ENCODE measurements at regions not wholly inside any gene's neighbourhood (a gene's known extent, or its start where the extent isn't known, plus 50 kb on each side); places are given as distances from the start of the nearest gene placed in this dataset.

- Mint-ChIP-seq H3K27ac (no peak overlapping the region), H3K36me3 (ENCODE audit: insufficient read depth) (peaks cover 1% of the 10 kb centered on the region), H3K9me3 (ENCODE audit: low read depth) (peaks cover 31% of the 10 kb centered on the region), H3K4me3 (ENCODE audit: low read depth) (no peak overlapping the region), H3K4me1 (ENCODE audit: low read depth) (no peaks in the 10 kb centered on the region), H3K27me3 (no peaks in the 10 kb centered on the region)
- no peak for DNase-seq (ENCODE audit: low spot score, unreplicated experiment)
- no peak for TF ChIP-seq CTCF (IDR thresholded peaks at IDR 0.05; ENCODE audit: unreplicated experiment)
Measured at GRCh38 chr5:21063146-21063545, 1075.1 kb upstream of the CDH18 start.

- Mint-ChIP-seq H3K27ac (no peak overlapping the region), H3K9me3 (ENCODE audit: low read depth) (peaks cover 20% of the 10 kb centered on the region), H3K4me3 (ENCODE audit: low read depth) (no peak overlapping the region), H3K36me3 (ENCODE audit: insufficient read depth) (no peaks in the 10 kb centered on the region), H3K27me3 (no peaks in the 10 kb centered on the region), H3K4me1 (ENCODE audit: low read depth) (no peaks in the 10 kb centered on the region)
- TF ChIP-seq CTCF (IDR thresholded peaks at IDR 0.05; ENCODE audit: unreplicated experiment): no peak
- DNase-seq (ENCODE audit: low spot score, unreplicated experiment): no peak
Measured at GRCh38 chr5:21058289-21058688, 1070.3 kb upstream of the CDH18 start.

GRCh38 chr5:21051945-21052344 lies 1063.9 kb upstream of the CDH18 start:
- no peak for TF ChIP-seq CTCF (IDR thresholded peaks at IDR 0.05; ENCODE audit: unreplicated experiment)
- H3K4me3 Mint-ChIP-seq (ENCODE audit: low read depth): no peak overlapping the region
- no peaks in the 10 kb centered on the region for H3K9me3 Mint-ChIP-seq (ENCODE audit: low read depth)
- no peaks in the 10 kb centered on the region for H3K36me3 Mint-ChIP-seq (ENCODE audit: insufficient read depth)
- H3K27me3 Mint-ChIP-seq: no peaks in the 10 kb centered on the region
- no peak for DNase-seq (ENCODE audit: low spot score, unreplicated experiment)
- no peak overlapping the region for H3K27ac Mint-ChIP-seq
- H3K4me1 Mint-ChIP-seq (ENCODE audit: low read depth): peaks cover 8% of the 10 kb centered on the region

GRCh38 chr5:21049901-21050300 lies 1061.9 kb upstream of the CDH18 start:
- peaks cover 6% of the 10 kb centered on the region for H3K9me3 Mint-ChIP-seq (ENCODE audit: low read depth)
- no peak overlapping the region for H3K27ac Mint-ChIP-seq
- H3K27me3 Mint-ChIP-seq: no peaks in the 10 kb centered on the region
- H3K4me3 Mint-ChIP-seq (ENCODE audit: low read depth): no peak overlapping the region
- no peak for TF ChIP-seq CTCF (IDR thresholded peaks at IDR 0.05; ENCODE audit: unreplicated experiment)
- H3K36me3 Mint-ChIP-seq (ENCODE audit: insufficient read depth): no peaks in the 10 kb centered on the region
- H3K4me1 Mint-ChIP-seq (ENCODE audit: low read depth): peaks cover 8% of the 10 kb centered on the region
- DNase-seq (ENCODE audit: low spot score, unreplicated experiment): no peak

- no peaks in the 10 kb centered on the region for H3K27me3 Mint-ChIP-seq
- H3K36me3 Mint-ChIP-seq (ENCODE audit: insufficient read depth): no peaks in the 10 kb centered on the region
- H3K4me1 Mint-ChIP-seq (ENCODE audit: low read depth): no peaks in the 10 kb centered on the region
- no peak for DNase-seq (ENCODE audit: low spot score, unreplicated experiment)
- no peak for TF ChIP-seq CTCF (IDR thresholded peaks at IDR 0.05; ENCODE audit: unreplicated experiment)
- H3K9me3 Mint-ChIP-seq (ENCODE audit: low read depth): peaks cover 5% of the 10 kb centered on the region
- no peak overlapping the region for H3K4me3 Mint-ChIP-seq (ENCODE audit: low read depth)
- no peak overlapping the region for H3K27ac Mint-ChIP-seq
Measured at GRCh38 chr5:21030981-21031380, 1043.0 kb upstream of the CDH18 start.

Measured in progenitor cell of endocrine pancreas (in vitro differentiated cells).